Lower lobe of right lung (tissue), 2 donors: ENCODE measurements at regions not wholly inside any gene's neighbourhood (a gene's known extent, or its start where the extent isn't known, plus 50 kb on each side); places are given as distances from the start of the nearest gene placed in this dataset.

Experiments used
- ATAC-seq, 2 donors: fragments of 200-7000 bp; cut with Tn5 transposase; one replicate each; pipeline ENCODE4 v1.9.1; 2020 to 2022; ENCODE audit warnings: mild to moderate bottlenecking in 2 of 2, moderate library complexity in 2 of 2
- DNase-seq: peaks from one replicate; pipeline ENCODE4 v3.0.0-alpha.2; 2020
- H3K27ac ChIP-seq: fragments of 200-600 bp; one replicate; pipeline ENCODE4 v1.8.0; 2022
- H3K27me3 ChIP-seq: fragments of 200-600 bp; one replicate; pipeline ENCODE4 v1.8.0; 2022; ENCODE audit warnings: low read depth
- H3K36me3 ChIP-seq: fragments of 200-600 bp; one replicate; pipeline ENCODE4 v1.8.0; 2022; ENCODE audit warnings: mild to moderate bottlenecking
- H3K4me1 ChIP-seq: fragments of 200-600 bp; one replicate; pipeline ENCODE4 v1.8.0; 2022
- H3K4me3 ChIP-seq: fragments of 200-600 bp; one replicate; pipeline ENCODE4 v1.8.0; 2022; ENCODE audit warnings: mild to moderate bottlenecking
- H3K9me3 ChIP-seq: fragments of 200-600 bp; one replicate; pipeline ENCODE4 v1.8.0; 2022
- CTCF ChIP-seq: fragments of 200-600 bp; IDR thresholded peaks from one replicate; pipeline ENCODE4 v1.8.0; 2022; ENCODE audit warnings: antibody characterized with exemption, mild to moderate bottlenecking
- intact Hi-C: fragments of 100-400 bp; cut with DNase I; formaldehyde crosslinking; loops from one replicate; pipeline ENCODE4 v1.11.0; 2022
- donor health status: DM: no; HTN: yes; CAD: no; lungs with severe emphysema.

- ATAC-seq (no peak), DNase-seq (no peak)
- Histone ChIP-seq H3K9me3 (no peaks in the 10 kb centered on the region), H3K27me3 (no peaks in the 10 kb centered on the region), H3K4me3 (no peak overlapping the region), H3K36me3 (no peaks in the 10 kb centered on the region), H3K27ac (no peak overlapping the region), H3K4me1 (peaks cover 4% of the 10 kb centered on the region)
- intact Hi-C loops = no loop called here
- TF ChIP-seq CTCF = no peak
These were observed 97.8 kb downstream of the GATA6 start for GRCh38 chr18:22267225-22267624.

GRCh38 chr18:22265838-22266237 lies 96.4 kb downstream of the GATA6 start:
- ATAC-seq (no peak), DNase-seq (no peak)
- H3K27me3 ChIP-seq = no peaks in the 10 kb centered on the region
- intact Hi-C loops = no loop called here
- no peaks in the 10 kb centered on the region for H3K36me3 ChIP-seq
- H3K4me1 ChIP-seq = peaks cover 4% of the 10 kb centered on the region
- H3K9me3 ChIP-seq = no peaks in the 10 kb centered on the region
- H3K27ac ChIP-seq = no peak overlapping the region
- TF ChIP-seq CTCF = no peak
- no peak overlapping the region for H3K4me3 ChIP-seq

- no peaks in the 10 kb centered on the region for H3K9me3 ChIP-seq
- no peak overlapping the region for H3K4me3 ChIP-seq
- H3K4me1 ChIP-seq = no peaks in the 10 kb centered on the region
- DNase-seq = no peak
- intact Hi-C loops = no loop called here
- no peak for ATAC-seq
- no peaks in the 10 kb centered on the region for H3K36me3 ChIP-seq
- no peak overlapping the region for H3K27ac ChIP-seq
- TF ChIP-seq CTCF = no peak
- no peaks in the 10 kb centered on the region for H3K27me3 ChIP-seq
These were observed 90.9 kb downstream of the GATA6 start for GRCh38 chr18:22260208-22260820.

GRCh38 chr18:22257022-22257543 lies 87.7 kb downstream of the GATA6 start:
- ATAC-seq (no peak), DNase-seq (no peak)
- no peaks in the 10 kb centered on the region for H3K27me3 ChIP-seq
- no peaks in the 10 kb centered on the region for H3K36me3 ChIP-seq
- peaks cover 15% of the 10 kb centered on the region for H3K4me1 ChIP-seq
- no peak overlapping the region for H3K4me3 ChIP-seq
- intact Hi-C loops = no loop called here
- no peak overlapping the region for H3K27ac ChIP-seq
- H3K9me3 ChIP-seq = no peaks in the 10 kb centered on the region
- TF ChIP-seq CTCF = no peak

- no peak for DNase-seq
- peak overlapping the region; percentile 73 for H3K27ac ChIP-seq
- H3K27me3 ChIP-seq = no peaks in the 10 kb centered on the region
- no peaks in the 10 kb centered on the region for H3K36me3 ChIP-seq
- peaks cover 15% of the 10 kb centered on the region for H3K4me1 ChIP-seq
- ATAC-seq = peak; percentile 42 to 60
- no peak overlapping the region for H3K4me3 ChIP-seq
- TF ChIP-seq CTCF = no peak
- intact Hi-C loops = no loop called here
- H3K9me3 ChIP-seq = no peaks in the 10 kb centered on the region
These were observed 84.7 kb downstream of the GATA6 start for GRCh38 chr18:22254088-22254487.
